Prostate gland (tissue), 2 donors: ENCODE measurements at regions not wholly inside any gene's neighbourhood (a gene's known extent, or its start where the extent isn't known, plus 50 kb on each side); places are given as distances from the start of the nearest gene placed in this dataset.

ENCODE experiments used
- DNase-seq: peaks from one replicate; pipeline ENCODE4 v3.0.0-alpha.2; 2019; ENCODE audit warnings: low spot score
- H3K27ac ChIP-seq, 2 donors: fragments of 200-600 bp; sonication (generic); 2 replicates each; pipeline ENCODE4 v1.5.1; 2017 to 2019
- H3K27me3 ChIP-seq: fragments of 200-600 bp; sonication (generic); replicated peaks from 2 replicates; pipeline ENCODE4 v1.5.1; 2019; ENCODE audit not compliant: insufficient read depth
- H3K36me3 ChIP-seq, 2 donors: fragments of 200-600 bp; sonication (generic); 1 replicate in 1 of 2; 2 replicates in 1 of 2; pipeline versions ENCODE4 v1.5.1 to v1.8.1; 2017 to 2019
- H3K4me1 ChIP-seq: fragments of 200-600 bp; sonication (generic); replicated peaks from 2 replicates; pipeline ENCODE4 v1.5.1; 2019
- H3K4me3 ChIP-seq, 2 donors: fragments of 200-600 bp; sonication (generic); 2 replicates each; pipeline ENCODE4 v1.5.1; 2017 to 2019
- H3K9me3 ChIP-seq: fragments of 200-600 bp; sonication (generic); 2 replicates; pipeline ENCODE4 v1.5.1; 2017
- CTCF ChIP-seq, 4 experiments: fragments of 200-600 bp in 2 of 4; fragments of 450-650 bp in 2 of 4; sonication (generic) in 2 of 4; IDR thresholded peaks; 1 replicate in 3 of 4; 2 replicates in 1 of 4; pipeline ENCODE4 v1.5.1; 2016 to 2019; ENCODE audit warnings: antibody characterized with exemption in 4 of 4, mild to moderate bottlenecking in 2 of 4, moderate library complexity in 2 of 4
- POLR2A ChIP-seq: fragments of 450-650 bp; IDR thresholded peaks from one replicate; pipeline ENCODE4 v1.6.1; 2016; ENCODE audit warnings: antibody characterized with exemption, mild to moderate bottlenecking
- POLR2AphosphoS5 ChIP-seq: sonication (generic); formaldehyde crosslinking; IDR thresholded peaks from one replicate; pipeline ENCODE4 v1.6.1; 2017; ENCODE audit warnings: antibody characterized with exemption
- WGBS: methylation state at CpG from one replicate; pipeline ENCODE4 v1.1.5; 2018; 5-methylcytosine and 5-hydroxymethylcytosine counted together
- intact Hi-C: fragments of 100-400 bp; cut with DNase I; formaldehyde crosslinking; loops from one replicate; pipeline ENCODE4 v1.14.2; 2022

GRCh38 chr13:73623281-73623680 is 510.9 kb downstream of the KLF12 start:
- H3K9me3 ChIP-seq, result no peaks in the 10 kb centered on the region
- H3K36me3 ChIP-seq, result no peaks in the 10 kb centered on the region
- no peaks in the 10 kb centered on the region for H3K27me3 ChIP-seq
- H3K4me1 ChIP-seq, result no peaks in the 10 kb centered on the region
- intact Hi-C loops, result no loop called here
- H3K4me3 ChIP-seq, result no peak overlapping the region
- no peak for DNase-seq
- WGBS, result 89% methylated on average over 3 of the region's 3 CpGs
- no peak overlapping the region for H3K27ac ChIP-seq
- no peak for TF ChIP-seq POLR2A
- TF ChIP-seq POLR2AphosphoS5, result no peak
- TF ChIP-seq CTCF (IDR thresholded peaks at IDR 0.05), result no peak

- Histone ChIP-seq H3K4me3 (no peak overlapping the region), H3K4me1 (no peaks in the 10 kb centered on the region), H3K9me3 (no peaks in the 10 kb centered on the region), H3K27me3 (no peaks in the 10 kb centered on the region), H3K27ac (no peak overlapping the region), H3K36me3 (no peaks in the 10 kb centered on the region)
- no peak for DNase-seq
- intact Hi-C loops, result no loop called here
- WGBS, result 75% methylated on average over 3 of the region's 3 CpGs
- TF ChIP-seq CTCF (IDR thresholded peaks at IDR 0.05), result no peak
- no peak for TF ChIP-seq POLR2AphosphoS5
- TF ChIP-seq POLR2A, result no peak
Measured at GRCh38 chr13:73622381-73622780, 511.8 kb downstream of the KLF12 start.

GRCh38 chr13:73618275-73618865 is 515.8 kb downstream of the KLF12 start:
- WGBS, result 33% methylated on average over 9 of the region's 9 CpGs
- no peak overlapping the region for H3K4me3 ChIP-seq
- intact Hi-C loops, result no loop called here
- DNase-seq, result no peak
- H3K36me3 ChIP-seq, result no peaks in the 10 kb centered on the region
- no peak overlapping the region for H3K27ac ChIP-seq
- no peaks in the 10 kb centered on the region for H3K27me3 ChIP-seq
- no peak for TF ChIP-seq CTCF (IDR thresholded peaks at IDR 0.05)
- TF ChIP-seq POLR2AphosphoS5, result no peak
- TF ChIP-seq POLR2A, result no peak
- no peaks in the 10 kb centered on the region for H3K4me1 ChIP-seq
- H3K9me3 ChIP-seq, result no peaks in the 10 kb centered on the region

GRCh38 chr13:73616861-73617260 is 517.3 kb downstream of the KLF12 start:
- H3K4me1 ChIP-seq, result no peaks in the 10 kb centered on the region
- no peak for TF ChIP-seq POLR2AphosphoS5
- no peak for TF ChIP-seq CTCF (IDR thresholded peaks at IDR 0.05)
- no peak for TF ChIP-seq POLR2A
- intact Hi-C loops, result no loop called here
- 97% methylated on average over 3 of the region's 3 CpGs for WGBS
- no peaks in the 10 kb centered on the region for H3K9me3 ChIP-seq
- H3K4me3 ChIP-seq, result no peak overlapping the region
- no peaks in the 10 kb centered on the region for H3K27me3 ChIP-seq
- no peaks in the 10 kb centered on the region for H3K36me3 ChIP-seq
- no peak for DNase-seq
- no peak overlapping the region for H3K27ac ChIP-seq

GRCh38 chr13:73610799-73611592 is 523.2 kb downstream of the KLF12 start:
- H3K27me3 ChIP-seq, result no peaks in the 10 kb centered on the region
- H3K27ac ChIP-seq, result no peak overlapping the region
- H3K36me3 ChIP-seq, result no peaks in the 10 kb centered on the region
- WGBS, result 27% methylated on average over 6 of the region's 6 CpGs
- TF ChIP-seq POLR2A (no peak), POLR2AphosphoS5 (no peak), CTCF (IDR thresholded peaks at IDR 0.05) (no peak)
- H3K9me3 ChIP-seq, result no peaks in the 10 kb centered on the region
- no peaks in the 10 kb centered on the region for H3K4me1 ChIP-seq
- no peak for DNase-seq
- H3K4me3 ChIP-seq, result no peak overlapping the region
- intact Hi-C loops, result no loop called here
